ENCODE measurements at regions not wholly inside any gene's neighbourhood (a gene's known extent, or its start where the extent isn't known, plus 50 kb on each side); places are given as distances from the start of the nearest gene placed in this dataset.
"Not testable (repeated sequence)": the region's sequence is repeated elsewhere in the genome, so short reads cannot be mapped to it uniquely, and the experiment has no call there.

GRCh38 chr13:97726664-97727280 is 226.7 kb upstream of the IPO5 start:
- no peak for DNase-seq

GRCh38 chr13:97727991-97728390 is 225.5 kb upstream of the IPO5 start:
- no peak for DNase-seq

GRCh38 chr13:97736436-97736835 is 217.0 kb upstream of the IPO5 start:
- no peak for DNase-seq

- DNase-seq = no peak
Observed at GRCh38 chr13:97742084-97742483, 211.4 kb upstream of the IPO5 start.

GRCh38 chr13:97743938-97744337 is 209.5 kb upstream of the IPO5 start:
- DNase-seq = peak; percentile 53

GRCh38 chr13:97746649-97747048 is 206.8 kb upstream of the IPO5 start:
- no peak for DNase-seq

- DNase-seq = no peak
Observed at GRCh38 chr13:97749174-97749573, 204.3 kb upstream of the IPO5 start.

GRCh38 chr13:97751477-97751876 is 202.0 kb upstream of the IPO5 start:
- no peak for DNase-seq

GRCh38 chr13:97752961-97753668 is 200.4 kb upstream of the IPO5 start:
- DNase-seq = no peak

GRCh38 chr13:97753942-97754670 is 199.4 kb upstream of the IPO5 start:
- no peak for DNase-seq

GRCh38 chr13:97757807-97758206 is 195.7 kb upstream of the IPO5 start:
- DNase-seq = peak; percentile 44

- DNase-seq = peak; percentile 20
Observed at GRCh38 chr13:97758317-97758716, 195.2 kb upstream of the IPO5 start.

GRCh38 chr13:97761796-97762540 is 191.5 kb upstream of the IPO5 start:
- no peak for DNase-seq

GRCh38 chr13:97766749-97767148 is 186.7 kb upstream of the IPO5 start:
- DNase-seq = peak; percentile 10

GRCh38 chr13:97768134-97768533 is 185.3 kb upstream of the IPO5 start:
- DNase-seq = no peak

GRCh38 chr13:97770231-97770630 is 183.2 kb upstream of the IPO5 start:
- DNase-seq = not testable (repeated sequence)

GRCh38 chr13:97772466-97772865 is 181.0 kb upstream of the IPO5 start:
- not testable (repeated sequence) for DNase-seq

GRCh38 chr13:97774391-97775100 is 178.9 kb upstream of the IPO5 start:
- not testable (repeated sequence) for DNase-seq

- no peak for DNase-seq
Observed at GRCh38 chr13:97780486-97780885, 173.0 kb upstream of the IPO5 start.

GRCh38 chr13:97781891-97782305 is 171.6 kb upstream of the IPO5 start:
- DNase-seq = no peak

- DNase-seq = no peak
Observed at GRCh38 chr13:97786510-97786909, 167.0 kb upstream of the IPO5 start.

GRCh38 chr13:97797553-97797952 is 155.9 kb upstream of the IPO5 start:
- no peak for DNase-seq
